ENCODE measurements at regions not wholly inside any gene's neighbourhood (a gene's known extent, or its start where the extent isn't known, plus 50 kb on each side); places are given as distances from the start of the nearest gene placed in this dataset.

DNA sequence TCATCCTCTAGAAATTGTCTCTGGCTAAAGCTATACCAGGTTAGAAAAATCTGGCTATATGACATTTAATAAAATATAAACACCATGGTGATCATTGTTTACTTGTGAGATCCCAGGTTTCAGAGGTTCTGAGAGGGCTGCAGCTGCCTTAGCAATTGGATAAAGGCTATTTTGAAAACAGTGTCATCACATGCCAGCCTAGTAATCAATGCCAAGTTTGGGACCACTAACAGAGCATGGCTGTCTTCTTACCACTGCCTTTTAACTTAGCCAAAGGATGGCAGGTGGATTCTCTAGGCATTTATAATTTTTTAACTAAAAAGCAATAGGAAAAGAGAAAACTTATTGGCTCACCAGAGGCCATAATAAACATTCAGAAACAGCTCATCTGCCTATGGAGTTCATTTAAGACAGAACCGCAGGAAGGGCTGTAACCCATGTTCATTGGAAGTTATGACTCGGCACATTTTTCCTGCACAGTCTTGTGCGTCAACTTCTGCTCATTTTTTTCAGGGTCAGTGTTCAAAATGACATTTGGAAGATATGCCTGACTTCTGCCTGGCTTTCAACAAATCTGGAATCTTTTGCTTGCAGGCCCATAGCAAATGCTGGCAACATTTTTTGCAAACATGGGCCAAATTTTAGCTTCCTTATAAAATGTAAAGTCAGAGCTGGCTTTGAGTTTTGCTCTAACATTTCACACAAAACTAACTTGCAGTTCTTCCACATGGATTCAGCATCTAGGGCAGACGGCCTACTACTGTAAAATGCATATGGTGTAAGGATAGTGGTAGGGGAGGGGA is 476.0 kb upstream of the TBL1XR1 start:
- Histone ChIP-seq H3K4me3 (ENCODE audit: low read depth, low read length) (peak overlapping the region; percentile 6), H3K4me1 (peaks cover 57% of the 10 kb centered on the region), H3K9me3 (ENCODE audit: control insufficient read depth, low read length) (no peaks in the 10 kb centered on the region), H3K36me3 (ENCODE audit: control insufficient read depth, insufficient read depth, low read length) (no peaks in the 10 kb centered on the region), H3K27me3 (ENCODE audit: control insufficient read depth, insufficient read depth, low read length) (no peaks in the 10 kb centered on the region), H3K4me2 (ENCODE audit: low read length) (peak overlapping the region; percentile 31), H3K27ac (peak overlapping the region; percentile 97), H3K79me2 (peaks cover 4% of the 10 kb centered on the region), H3K9ac (no peak overlapping the region), H2AFZ (peak overlapping the region; percentile 12)
- TF ChIP-seq, protein P1, sequence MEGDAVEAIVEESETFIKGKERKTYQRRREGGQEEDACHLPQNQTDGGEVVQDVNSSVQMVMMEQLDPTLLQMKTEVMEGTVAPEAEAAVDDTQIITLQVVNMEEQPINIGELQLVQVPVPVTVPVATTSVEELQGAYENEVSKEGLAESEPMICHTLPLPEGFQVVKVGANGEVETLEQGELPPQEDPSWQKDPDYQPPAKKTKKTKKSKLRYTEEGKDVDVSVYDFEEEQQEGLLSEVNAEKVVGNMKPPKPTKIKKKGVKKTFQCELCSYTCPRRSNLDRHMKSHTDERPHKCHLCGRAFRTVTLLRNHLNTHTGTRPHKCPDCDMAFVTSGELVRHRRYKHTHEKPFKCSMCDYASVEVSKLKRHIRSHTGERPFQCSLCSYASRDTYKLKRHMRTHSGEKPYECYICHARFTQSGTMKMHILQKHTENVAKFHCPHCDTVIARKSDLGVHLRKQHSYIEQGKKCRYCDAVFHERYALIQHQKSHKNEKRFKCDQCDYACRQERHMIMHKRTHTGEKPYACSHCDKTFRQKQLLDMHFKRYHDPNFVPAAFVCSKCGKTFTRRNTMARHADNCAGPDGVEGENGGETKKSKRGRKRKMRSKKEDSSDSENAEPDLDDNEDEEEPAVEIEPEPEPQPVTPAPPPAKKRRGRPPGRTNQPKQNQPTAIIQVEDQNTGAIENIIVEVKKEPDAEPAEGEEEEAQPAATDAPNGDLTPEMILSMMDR (IDR thresholded peaks at IDR 0.05) = no peak

DNA sequence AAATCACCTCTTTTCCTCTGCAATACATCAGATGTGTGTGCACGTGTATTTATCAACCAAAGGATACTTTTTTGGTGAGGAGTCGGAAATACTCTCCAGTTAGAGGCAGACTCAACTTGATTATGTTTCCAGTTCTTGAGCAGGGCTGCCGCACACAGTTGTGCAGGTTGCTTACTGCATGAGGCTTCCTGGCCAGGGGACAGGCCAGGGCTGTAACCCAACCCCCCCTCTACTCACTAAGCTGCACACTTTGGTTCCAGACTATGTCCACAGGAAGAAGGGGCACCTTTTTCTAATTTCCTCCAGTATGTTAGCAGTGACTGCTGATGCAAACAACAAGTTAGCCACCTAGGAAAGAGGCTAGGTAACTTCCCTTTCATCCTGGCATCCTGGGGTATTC is 476.9 kb upstream of the TBL1XR1 start:
- no peak overlapping the region for H3K9ac ChIP-seq
- no peaks in the 10 kb centered on the region for H3K27me3 ChIP-seq (ENCODE audit: control insufficient read depth, insufficient read depth, low read length)
- peaks cover 4% of the 10 kb centered on the region for H3K79me2 ChIP-seq
- H3K27ac ChIP-seq = peak overlapping the region; percentile 97
- H2AFZ ChIP-seq = peak overlapping the region; percentile 19
- H3K9me3 ChIP-seq (ENCODE audit: control insufficient read depth, low read length) = no peaks in the 10 kb centered on the region
- peak overlapping the region; percentile 31 for H3K4me2 ChIP-seq (ENCODE audit: low read length)
- no peaks in the 10 kb centered on the region for H3K36me3 ChIP-seq (ENCODE audit: control insufficient read depth, insufficient read depth, low read length)
- peaks cover 63% of the 10 kb centered on the region for H3K4me1 ChIP-seq
- TF ChIP-seq, protein P1 (IDR thresholded peaks at IDR 0.05) = no peak
- H3K4me3 ChIP-seq (ENCODE audit: low read depth, low read length) = no peak overlapping the region

DNA sequence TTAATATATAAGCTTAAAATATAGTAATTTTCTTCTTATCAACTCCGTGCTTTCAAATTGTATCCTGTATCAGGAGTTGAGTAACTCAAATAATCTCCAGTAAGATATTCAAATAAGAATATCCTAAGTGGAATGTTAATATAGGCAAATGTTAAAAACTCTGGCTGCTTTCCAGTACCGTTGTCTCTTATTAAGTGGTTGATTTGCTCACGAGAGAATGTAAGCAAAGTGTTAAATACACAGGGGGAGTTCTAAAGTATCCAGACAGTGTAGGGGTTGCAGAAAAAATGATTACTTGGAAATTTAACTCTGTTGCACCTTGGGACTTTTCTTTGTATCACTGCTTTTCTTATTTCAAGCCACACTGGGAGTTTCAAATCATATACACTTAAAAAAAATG is 478.9 kb upstream of the TBL1XR1 start:
- Histone ChIP-seq H3K36me3 (ENCODE audit: control insufficient read depth, insufficient read depth, low read length) (no peaks in the 10 kb centered on the region), H3K4me3 (ENCODE audit: low read depth, low read length) (no peak overlapping the region), H3K9ac (no peak overlapping the region), H3K79me2 (peaks cover 4% of the 10 kb centered on the region), H3K4me1 (peaks cover 74% of the 10 kb centered on the region), H3K27ac (peak overlapping the region; percentile 97), H2AFZ (peak overlapping the region; percentile 35), H3K4me2 (ENCODE audit: low read length) (no peak overlapping the region), H3K27me3 (ENCODE audit: control insufficient read depth, insufficient read depth, low read length) (no peaks in the 10 kb centered on the region), H3K9me3 (ENCODE audit: control insufficient read depth, low read length) (no peaks in the 10 kb centered on the region)
- TF ChIP-seq, protein P1 (IDR thresholded peaks at IDR 0.05) = no peak

DNA sequence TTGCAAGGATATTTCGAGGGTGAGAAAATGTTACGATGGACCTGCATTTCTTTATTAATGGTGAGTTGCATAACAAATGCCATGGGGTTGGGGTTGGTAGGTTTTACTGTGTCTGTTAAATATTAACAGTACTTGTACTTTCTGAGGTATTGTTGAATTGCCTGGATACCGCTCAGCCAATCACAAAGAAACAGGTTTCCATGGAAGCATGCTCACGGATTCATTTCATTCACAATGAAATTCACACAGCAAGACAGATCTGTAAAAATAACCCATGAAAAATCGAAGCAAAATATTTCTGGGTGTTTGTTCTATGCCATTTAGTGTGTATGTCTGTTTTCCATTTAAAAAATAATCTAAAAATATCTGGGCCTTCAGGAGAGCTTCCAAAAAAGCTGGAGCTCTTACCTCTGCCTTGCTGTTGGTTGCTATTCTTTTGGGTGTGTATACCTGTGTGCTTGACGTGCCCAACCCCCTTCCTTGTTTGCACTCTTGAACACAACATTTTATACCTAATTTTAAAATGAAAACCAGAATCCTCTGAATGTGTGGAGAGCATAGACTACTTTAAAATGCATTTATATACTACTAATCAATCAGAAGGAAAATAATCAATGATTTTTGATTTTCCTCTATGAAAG is 479.8 kb upstream of the TBL1XR1 start:
- H2AFZ ChIP-seq = peak overlapping the region; percentile 42
- TF ChIP-seq, protein P1 (IDR thresholded peaks at IDR 0.05) = no peak
- no peak overlapping the region for H3K4me3 ChIP-seq (ENCODE audit: low read depth, low read length)
- no peak overlapping the region for H3K9ac ChIP-seq
- H3K36me3 ChIP-seq (ENCODE audit: control insufficient read depth, insufficient read depth, low read length) = no peaks in the 10 kb centered on the region
- H3K9me3 ChIP-seq (ENCODE audit: control insufficient read depth, low read length) = no peaks in the 10 kb centered on the region
- H3K79me2 ChIP-seq = no peaks in the 10 kb centered on the region
- peak overlapping the region; percentile 97 for H3K27ac ChIP-seq
- H3K4me2 ChIP-seq (ENCODE audit: low read length) = peak overlapping the region; percentile 43
- no peaks in the 10 kb centered on the region for H3K27me3 ChIP-seq (ENCODE audit: control insufficient read depth, insufficient read depth, low read length)
- peaks cover 75% of the 10 kb centered on the region for H3K4me1 ChIP-seq
